Esophagus muscularis mucosa (tissue), 3 donors: ENCODE measurements at regions not wholly inside any gene's neighbourhood (a gene's known extent, or its start where the extent isn't known, plus 50 kb on each side); places are given as distances from the start of the nearest gene placed in this dataset.
"Not testable (repeated sequence)": the region's sequence is repeated elsewhere in the genome, so short reads cannot be mapped to it uniquely, and the experiment has no call there.

Experiments
- CTCF ChIP-seq, 3 experiments: fragments of 200-600 bp in 2 of 3; fragments of 450-650 bp in 1 of 3; sonication (generic) in 2 of 3; IDR thresholded peaks; one replicate each; pipeline ENCODE4 v1.5.1; 2017 to 2019; ENCODE audit warnings: antibody characterized with exemption in 3 of 3, mild to moderate bottlenecking in 2 of 3, moderate library complexity in 1 of 3
- POLR2A ChIP-seq: fragments of 450-650 bp; IDR thresholded peaks from one replicate; pipeline ENCODE4 v1.6.1; 2017; ENCODE audit warnings: antibody characterized with exemption, moderate library complexity, mild to moderate bottlenecking, low read depth
- POLR2AphosphoS5 ChIP-seq, 2 donors: sonication (generic); formaldehyde crosslinking; IDR thresholded peaks; one replicate each; pipeline ENCODE4 v1.6.1; 2017; ENCODE audit warnings: antibody characterized with exemption in 2 of 2

DNA sequence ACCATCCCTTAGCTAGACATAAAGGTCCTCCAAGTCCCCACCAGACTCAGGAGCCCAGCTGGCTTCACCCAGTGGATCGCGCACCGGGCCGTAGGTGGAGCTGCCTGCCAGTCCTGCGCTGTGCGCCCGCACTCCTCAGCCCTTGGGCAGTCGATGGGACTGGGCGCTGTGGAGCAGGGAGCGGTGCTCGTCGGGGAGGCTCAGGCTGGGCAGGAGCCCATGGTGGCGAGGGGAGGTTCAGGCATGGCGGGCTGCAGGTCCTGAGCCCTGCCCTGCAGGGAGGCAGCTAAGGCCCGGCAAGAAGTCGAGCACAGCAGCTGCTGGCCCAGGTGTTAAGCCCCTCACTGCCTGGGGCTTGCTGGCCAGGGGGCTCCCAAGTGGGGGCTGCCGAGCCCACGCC lies 361.8 kb upstream of the ZNF462 start:
- TF ChIP-seq CTCF (IDR thresholded peaks at IDR 0.05); POLR2A; POLR2AphosphoS5 (IDR thresholded peaks at IDR 0.05): not testable (repeated sequence)
